ENCODE measurements at regions not wholly inside any gene's neighbourhood (a gene's known extent, or its start where the extent isn't known, plus 50 kb on each side); places are given as distances from the start of the nearest gene placed in this dataset.

DNA sequence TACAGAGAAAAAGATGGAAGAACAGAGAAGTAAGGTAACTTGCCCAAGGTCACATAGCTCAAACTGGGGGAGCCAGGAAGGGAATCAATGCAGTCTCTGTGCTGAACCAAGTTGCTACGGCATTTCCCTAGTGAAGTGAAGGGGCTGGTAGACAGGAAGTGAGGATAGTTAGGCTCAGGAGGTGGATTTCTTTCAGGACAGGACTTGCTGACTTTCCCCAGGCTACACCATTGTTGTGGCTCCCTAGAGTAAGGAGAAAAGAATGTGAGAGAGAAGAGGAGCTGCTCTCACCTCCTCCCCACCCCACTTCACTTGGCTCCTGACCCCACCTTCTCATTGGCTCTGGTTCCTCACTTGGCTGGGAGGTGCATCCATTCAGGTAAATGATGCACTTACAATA lies 316.9 kb downstream of the INHBA start:
- ATAC-seq, result no peak
- no peak for TF ChIP-seq OSR1 (CRISPR knock-in tag; IDR thresholded peaks at IDR 0.05)
- no peak for TF ChIP-seq ZC3H10 (CRISPR knock-in tag; IDR thresholded peaks at IDR 0.05)
- TF ChIP-seq, protein P1, sequence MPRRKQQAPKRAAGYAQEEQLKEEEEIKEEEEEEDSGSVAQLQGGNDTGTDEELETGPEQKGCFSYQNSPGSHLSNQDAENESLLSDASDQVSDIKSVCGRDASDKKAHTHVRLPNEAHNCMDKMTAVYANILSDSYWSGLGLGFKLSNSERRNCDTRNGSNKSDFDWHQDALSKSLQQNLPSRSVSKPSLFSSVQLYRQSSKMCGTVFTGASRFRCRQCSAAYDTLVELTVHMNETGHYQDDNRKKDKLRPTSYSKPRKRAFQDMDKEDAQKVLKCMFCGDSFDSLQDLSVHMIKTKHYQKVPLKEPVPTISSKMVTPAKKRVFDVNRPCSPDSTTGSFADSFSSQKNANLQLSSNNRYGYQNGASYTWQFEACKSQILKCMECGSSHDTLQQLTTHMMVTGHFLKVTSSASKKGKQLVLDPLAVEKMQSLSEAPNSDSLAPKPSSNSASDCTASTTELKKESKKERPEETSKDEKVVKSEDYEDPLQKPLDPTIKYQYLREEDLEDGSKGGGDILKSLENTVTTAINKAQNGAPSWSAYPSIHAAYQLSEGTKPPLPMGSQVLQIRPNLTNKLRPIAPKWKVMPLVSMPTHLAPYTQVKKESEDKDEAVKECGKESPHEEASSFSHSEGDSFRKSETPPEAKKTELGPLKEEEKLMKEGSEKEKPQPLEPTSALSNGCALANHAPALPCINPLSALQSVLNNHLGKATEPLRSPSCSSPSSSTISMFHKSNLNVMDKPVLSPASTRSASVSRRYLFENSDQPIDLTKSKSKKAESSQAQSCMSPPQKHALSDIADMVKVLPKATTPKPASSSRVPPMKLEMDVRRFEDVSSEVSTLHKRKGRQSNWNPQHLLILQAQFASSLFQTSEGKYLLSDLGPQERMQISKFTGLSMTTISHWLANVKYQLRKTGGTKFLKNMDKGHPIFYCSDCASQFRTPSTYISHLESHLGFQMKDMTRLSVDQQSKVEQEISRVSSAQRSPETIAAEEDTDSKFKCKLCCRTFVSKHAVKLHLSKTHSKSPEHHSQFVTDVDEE (CRISPR knock-in tag; IDR thresholded peaks at IDR 0.05), result no peak
- TF ChIP-seq ZNF70 (CRISPR knock-in tag; IDR thresholded peaks at IDR 0.05), result no peak
- no peak for TF ChIP-seq ZNF8 (CRISPR knock-in tag; IDR thresholded peaks at IDR 0.05)
- TF ChIP-seq RARB (CRISPR knock-in tag; IDR thresholded peaks at IDR 0.05), result no peak
- TF ChIP-seq, protein P2, sequence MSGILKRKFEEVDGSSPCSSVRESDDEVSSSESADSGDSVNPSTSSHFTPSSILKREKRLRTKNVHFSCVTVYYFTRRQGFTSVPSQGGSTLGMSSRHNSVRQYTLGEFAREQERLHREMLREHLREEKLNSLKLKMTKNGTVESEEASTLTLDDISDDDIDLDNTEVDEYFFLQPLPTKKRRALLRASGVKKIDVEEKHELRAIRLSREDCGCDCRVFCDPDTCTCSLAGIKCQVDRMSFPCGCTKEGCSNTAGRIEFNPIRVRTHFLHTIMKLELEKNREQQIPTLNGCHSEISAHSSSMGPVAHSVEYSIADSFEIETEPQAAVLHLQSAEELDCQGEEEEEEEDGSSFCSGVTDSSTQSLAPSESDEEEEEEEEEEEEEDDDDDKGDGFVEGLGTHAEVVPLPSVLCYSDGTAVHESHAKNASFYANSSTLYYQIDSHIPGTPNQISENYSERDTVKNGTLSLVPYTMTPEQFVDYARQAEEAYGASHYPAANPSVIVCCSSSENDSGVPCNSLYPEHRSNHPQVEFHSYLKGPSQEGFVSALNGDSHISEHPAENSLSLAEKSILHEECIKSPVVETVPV (CRISPR knock-in tag; IDR thresholded peaks at IDR 0.05), result no peak
- TF ChIP-seq BACH2 (CRISPR knock-in tag; IDR thresholded peaks at IDR 0.05; ENCODE audit: borderline replicate concordance), result no peak
- TF ChIP-seq ARNTL (CRISPR knock-in tag; IDR thresholded peaks at IDR 0.05; ENCODE audit: borderline replicate concordance, low read depth), result no peak
- TF ChIP-seq ZFP3 (CRISPR knock-in tag; IDR thresholded peaks at IDR 0.05), result no peak
- TF ChIP-seq TOX (CRISPR knock-in tag; IDR thresholded peaks at IDR 0.05; ENCODE audit: borderline replicate concordance), result no peak
- TF ChIP-seq GLIS3 (CRISPR knock-in tag; IDR thresholded peaks at IDR 0.05), result no peak
- no peak for TF ChIP-seq ZNF565 (CRISPR knock-in tag; conservative IDR thresholded peaks at IDR 0.05; ENCODE audit: low read depth)

DNA sequence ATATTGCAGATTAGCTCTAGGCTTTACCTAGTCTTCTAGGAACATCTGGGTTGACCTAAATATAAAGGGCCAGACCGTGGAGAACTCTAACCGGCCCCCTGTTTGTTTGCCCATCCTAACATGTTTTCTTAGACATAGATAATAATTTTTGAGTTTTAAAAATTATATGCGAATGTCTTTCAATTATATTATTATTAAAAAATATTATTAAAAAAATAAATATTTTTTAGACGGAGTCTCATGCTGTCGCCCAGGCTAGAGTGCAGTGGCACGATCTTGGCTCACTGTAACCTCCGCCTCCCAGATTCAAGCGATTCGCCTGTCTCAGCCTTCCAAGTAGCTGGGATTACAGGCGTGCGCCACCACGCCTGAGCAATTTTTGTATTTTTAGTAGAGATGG lies 318.5 kb downstream of the INHBA start:
- ATAC-seq, result no peak
- TF ChIP-seq TOX (CRISPR knock-in tag; IDR thresholded peaks at IDR 0.05; ENCODE audit: borderline replicate concordance) (no peak), OSR1 (CRISPR knock-in tag; IDR thresholded peaks at IDR 0.05) (no peak), ZNF8 (CRISPR knock-in tag; IDR thresholded peaks at IDR 0.05) (no peak), TCF4 (CRISPR knock-in tag; IDR thresholded peaks at IDR 0.05; ENCODE audit: borderline replicate concordance) (no peak)
- TF ChIP-seq, protein P3, sequence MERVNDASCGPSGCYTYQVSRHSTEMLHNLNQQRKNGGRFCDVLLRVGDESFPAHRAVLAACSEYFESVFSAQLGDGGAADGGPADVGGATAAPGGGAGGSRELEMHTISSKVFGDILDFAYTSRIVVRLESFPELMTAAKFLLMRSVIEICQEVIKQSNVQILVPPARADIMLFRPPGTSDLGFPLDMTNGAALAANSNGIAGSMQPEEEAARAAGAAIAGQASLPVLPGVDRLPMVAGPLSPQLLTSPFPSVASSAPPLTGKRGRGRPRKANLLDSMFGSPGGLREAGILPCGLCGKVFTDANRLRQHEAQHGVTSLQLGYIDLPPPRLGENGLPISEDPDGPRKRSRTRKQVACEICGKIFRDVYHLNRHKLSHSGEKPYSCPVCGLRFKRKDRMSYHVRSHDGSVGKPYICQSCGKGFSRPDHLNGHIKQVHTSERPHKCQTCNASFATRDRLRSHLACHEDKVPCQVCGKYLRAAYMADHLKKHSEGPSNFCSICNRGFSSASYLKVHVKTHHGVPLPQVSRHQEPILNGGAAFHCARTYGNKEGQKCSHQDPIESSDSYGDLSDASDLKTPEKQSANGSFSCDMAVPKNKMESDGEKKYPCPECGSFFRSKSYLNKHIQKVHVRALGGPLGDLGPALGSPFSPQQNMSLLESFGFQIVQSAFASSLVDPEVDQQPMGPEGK (CRISPR knock-in tag; IDR thresholded peaks at IDR 0.05; ENCODE audit: borderline replicate concordance), result no peak
- TF ChIP-seq, protein P1 (CRISPR knock-in tag; IDR thresholded peaks at IDR 0.05), result no peak
- TF ChIP-seq, protein P4, sequence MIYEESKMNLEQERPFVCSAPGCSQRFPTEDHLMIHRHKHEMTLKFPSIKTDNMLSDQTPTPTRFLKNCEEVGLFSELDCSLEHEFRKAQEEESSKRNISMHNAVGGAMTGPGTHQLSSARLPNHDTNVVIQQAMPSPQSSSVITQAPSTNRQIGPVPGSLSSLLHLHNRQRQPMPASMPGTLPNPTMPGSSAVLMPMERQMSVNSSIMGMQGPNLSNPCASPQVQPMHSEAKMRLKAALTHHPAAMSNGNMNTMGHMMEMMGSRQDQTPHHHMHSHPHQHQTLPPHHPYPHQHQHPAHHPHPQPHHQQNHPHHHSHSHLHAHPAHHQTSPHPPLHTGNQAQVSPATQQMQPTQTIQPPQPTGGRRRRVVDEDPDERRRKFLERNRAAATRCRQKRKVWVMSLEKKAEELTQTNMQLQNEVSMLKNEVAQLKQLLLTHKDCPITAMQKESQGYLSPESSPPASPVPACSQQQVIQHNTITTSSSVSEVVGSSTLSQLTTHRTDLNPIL (CRISPR knock-in tag; IDR thresholded peaks at IDR 0.05; ENCODE audit: low read depth), result no peak

DNA sequence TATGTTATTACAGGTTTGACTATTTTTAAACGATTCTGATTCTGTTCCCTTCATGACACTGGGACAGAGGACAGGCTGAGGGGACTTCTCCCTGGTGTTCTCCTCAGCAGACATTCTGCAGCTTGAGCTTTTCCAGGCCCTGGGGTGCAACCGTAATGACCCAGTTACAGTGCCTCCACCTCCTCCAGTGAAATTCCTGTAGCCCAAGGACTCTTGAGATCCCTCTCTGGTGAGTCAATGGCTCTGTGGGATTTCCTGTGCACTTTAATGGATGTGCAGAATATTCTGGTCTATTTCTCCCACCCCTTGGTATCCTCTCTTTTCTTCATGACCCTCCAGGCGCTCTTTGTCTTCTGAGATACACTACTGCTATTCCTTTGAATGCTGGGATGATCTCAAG lies 319.3 kb downstream of the INHBA start:
- no peak for TF ChIP-seq ZFP30 (CRISPR knock-in tag; IDR thresholded peaks at IDR 0.05)
- TF ChIP-seq, protein P4 (CRISPR knock-in tag; IDR thresholded peaks at IDR 0.05; ENCODE audit: low read depth), result no peak
- no peak for TF ChIP-seq GLIS3 (CRISPR knock-in tag; IDR thresholded peaks at IDR 0.05)
- TF ChIP-seq ISL1 (CRISPR knock-in tag; IDR thresholded peaks at IDR 0.05), result no peak
- no peak for ATAC-seq

Data from SK-N-SH treated with all-trans-retinoic acid at 6 μM for 48 hours (cell line).